K562 (cell line): ENCODE measurements at regions not wholly inside any gene's neighbourhood (a gene's known extent, or its start where the extent isn't known, plus 50 kb on each side); places are given as distances from the start of the nearest gene placed in this dataset.

Experiments
- DPF2 ChIP-seq: fragments of 450-650 bp; IDR thresholded peaks from 2 replicates; pipeline ENCODE4 v1.6.1; 2016
- EGR1 ChIP-seq: fragments of 450-650 bp; conservative IDR thresholded peaks from 2 replicates; pipeline ENCODE4 v1.6.1; 2017; ENCODE audit warnings: mild to moderate bottlenecking
- ESRRA ChIP-seq: fragments of 450-650 bp; IDR thresholded peaks from 2 replicates; pipeline ENCODE4 v1.6.1; 2014; ENCODE audit warnings: low read depth, mild to moderate bottlenecking, moderate library complexity, borderline replicate concordance
- ETS2 ChIP-seq: IDR thresholded peaks from 2 replicates; pipeline ENCODE4 v1.6.1; 2016; ENCODE audit warnings: borderline replicate concordance, missing genetic modification characterization, mild to moderate bottlenecking, moderate library complexity, missing compliant biosample characterization; ENCODE audit not compliant: poor library complexity, severe bottlenecking
- FOSL1 ChIP-seq: fragments of 200-800 bp; sonication (Bioruptor generic); conservative IDR thresholded peaks from 2 replicates; pipeline ENCODE4 v1.6.1; 2016; ENCODE audit warnings: missing genetic modification characterization, missing compliant biosample characterization
- ILF3 ChIP-seq: fragments of 450-650 bp; IDR thresholded peaks from 2 replicates; pipeline ENCODE4 v1.6.1; 2018; ENCODE audit warnings: antibody characterized with exemption, mild to moderate bottlenecking, moderate library complexity, borderline replicate concordance
- MIER1 ChIP-seq: fragments of 450-650 bp; IDR thresholded peaks from 2 replicates; pipeline ENCODE4 v1.6.1; 2016; ENCODE audit warnings: antibody characterized with exemption, mild to moderate bottlenecking, low read depth
- MTA3 ChIP-seq: fragments of 450-650 bp; formaldehyde crosslinking; IDR thresholded peaks from 2 replicates; pipeline ENCODE4 v1.6.1; 2017; ENCODE audit warnings: mild to moderate bottlenecking, borderline replicate concordance
- NUFIP1 ChIP-seq: fragments of 450-650 bp; IDR thresholded peaks from 2 replicates; pipeline ENCODE4 v1.6.1; 2018; ENCODE audit not compliant: partially characterized antibody
- SIX5 ChIP-seq, 2 experiments: IDR thresholded peaks; 2 replicates each; pipeline ENCODE4 v1.6.1; 2011; ENCODE audit warnings: low read length in 2 of 2, borderline replicate concordance in 1 of 2, low read depth in 1 of 2, mild to moderate bottlenecking in 1 of 2, moderate library complexity in 1 of 2; ENCODE audit not compliant: insufficient read depth in 1 of 2
- ZBTB1 ChIP-seq: sonication (generic); formaldehyde crosslinking; IDR thresholded peaks from 2 replicates; pipeline ENCODE4 v1.8.1; 2023; ENCODE audit warnings: missing genetic modification reagents, low read depth, mild to moderate bottlenecking, borderline replicate concordance
- ZFP36 ChIP-seq: fragments of 150-350 bp; IDR thresholded peaks from 2 replicates; pipeline ENCODE4 v1.6.1; 2018; ENCODE audit warnings: low read length, low read depth; ENCODE audit not compliant: partially characterized antibody
- ZNF143 ChIP-seq: sonication (generic); formaldehyde crosslinking; IDR thresholded peaks from 2 replicates; pipeline ENCODE4 v1.9.0; 2022; ENCODE audit warnings: mild to moderate bottlenecking, missing genetic modification reagents
- ZNF165 ChIP-seq: fragments of 250-450 bp; sonication (Bioruptor Pico); IDR thresholded peaks from 2 replicates; pipeline ENCODE4 v1.4.0; 2020; ENCODE audit warnings: borderline replicate concordance
- ZNF197 ChIP-seq: fragments of 200-800 bp; sonication (Bioruptor generic); IDR thresholded peaks from 2 replicates; pipeline ENCODE4 v1.6.1; 2016; ENCODE audit warnings: low read depth, missing genetic modification characterization, missing compliant biosample characterization
- TF ChIP-seq, protein P1 (sequence below): fragments of 200-800 bp; sonication (Bioruptor generic); IDR thresholded peaks from 2 replicates; pipeline ENCODE4 v1.6.1; 2016; ENCODE audit warnings: missing genetic modification characterization, missing compliant biosample characterization
- TF ChIP-seq, protein P2 (sequence below): sonication (generic); formaldehyde crosslinking; IDR thresholded peaks from 2 replicates; pipeline ENCODE4 v1.4.0; 2020; ENCODE audit warnings: mild to moderate bottlenecking, missing genetic modification reagents
- TF ChIP-seq, protein P3 (sequence below), 3 experiments: fragments of 200-800 bp in 1 of 3; sonication (Bioruptor generic) in 1 of 3; sonication (generic) in 1 of 3; formaldehyde crosslinking in 1 of 3; IDR thresholded peaks; 2 replicates each; pipeline versions ENCODE4 v1.6.1 to v1.8.0; 2016 to 2022; ENCODE audit warnings: mild to moderate bottlenecking in 2 of 3, missing compliant biosample characterization in 2 of 3, missing genetic modification characterization in 2 of 3, missing genetic modification reagents in 1 of 3

DNA sequence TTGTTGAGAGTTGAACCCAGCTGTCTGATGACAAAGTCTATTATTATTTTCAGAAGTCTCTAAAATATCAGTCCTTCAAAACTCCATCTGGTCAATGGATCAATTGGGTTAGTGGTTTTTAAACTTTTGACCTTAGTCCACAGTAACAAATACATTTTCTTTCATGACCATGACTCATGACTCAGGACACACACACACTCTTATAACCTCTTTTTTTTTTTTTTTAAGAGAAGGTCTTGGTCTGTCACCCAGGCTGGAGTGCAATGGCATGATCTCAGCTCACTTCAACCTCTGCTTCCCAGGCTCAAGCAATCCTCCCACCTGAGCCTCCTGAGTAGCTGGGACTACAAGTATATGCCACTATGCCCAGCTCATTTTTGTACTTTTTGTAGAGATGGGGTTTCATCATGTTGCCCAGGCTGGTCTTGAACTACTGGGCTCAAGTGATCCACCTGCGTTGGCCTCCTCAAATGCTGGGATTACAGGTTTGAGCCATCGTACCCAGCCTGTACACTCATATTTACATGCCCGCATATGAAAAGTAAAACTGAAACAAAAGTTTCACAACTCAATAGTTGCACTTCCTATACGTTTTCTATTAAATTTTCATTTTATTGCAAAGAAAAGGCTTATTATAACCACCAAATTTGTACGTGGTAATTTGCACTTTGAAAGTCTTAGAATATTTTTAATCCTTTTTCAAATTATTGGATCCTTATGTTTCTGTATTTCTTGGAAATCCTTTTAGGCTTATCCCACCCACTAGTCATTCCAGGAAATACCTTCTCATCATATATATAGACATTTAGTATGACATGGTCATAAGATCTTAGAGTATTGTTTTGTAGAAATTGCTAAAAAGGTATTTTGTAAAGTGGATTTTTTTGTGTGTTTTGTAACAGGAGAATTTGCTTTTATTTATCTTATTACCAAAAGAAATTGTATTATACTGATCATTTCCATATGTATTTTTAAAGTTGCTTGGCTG, 199.0 kb downstream of the LPIN1 start (continued):
- TF ChIP-seq SIX5 (IDR thresholded peaks at IDR 0.05; ENCODE audit: borderline replicate concordance in 1 of 2, insufficient read depth in 1 of 2, low read depth in 1 of 2, low read length in 2 of 2) (no peak), ETS2 (tag) (no peak), MIER1 (no peak), DPF2 (peak; percentile 60), ZFP36 (no peak), ZNF197 (CRISPR knock-in tag) (0 out of 2 replicates have a peak, but pooled peaks have one; percentile 51), ZNF165 (0 out of 2 replicates have a peak, but pooled peaks have one; percentile 12), ZBTB1 (CRISPR knock-in tag) (no peak), ILF3 (no peak), NUFIP1 (no peak), MTA3 (no peak), EGR1 (0 out of 2 replicates have a peak, but pooled peaks have one; percentile 12), ESRRA (no peak), FOSL1 (tag) (peak; percentile 77), ZNF143 (CRISPR knock-in tag) (no peak)
- TF ChIP-seq, protein P1, sequence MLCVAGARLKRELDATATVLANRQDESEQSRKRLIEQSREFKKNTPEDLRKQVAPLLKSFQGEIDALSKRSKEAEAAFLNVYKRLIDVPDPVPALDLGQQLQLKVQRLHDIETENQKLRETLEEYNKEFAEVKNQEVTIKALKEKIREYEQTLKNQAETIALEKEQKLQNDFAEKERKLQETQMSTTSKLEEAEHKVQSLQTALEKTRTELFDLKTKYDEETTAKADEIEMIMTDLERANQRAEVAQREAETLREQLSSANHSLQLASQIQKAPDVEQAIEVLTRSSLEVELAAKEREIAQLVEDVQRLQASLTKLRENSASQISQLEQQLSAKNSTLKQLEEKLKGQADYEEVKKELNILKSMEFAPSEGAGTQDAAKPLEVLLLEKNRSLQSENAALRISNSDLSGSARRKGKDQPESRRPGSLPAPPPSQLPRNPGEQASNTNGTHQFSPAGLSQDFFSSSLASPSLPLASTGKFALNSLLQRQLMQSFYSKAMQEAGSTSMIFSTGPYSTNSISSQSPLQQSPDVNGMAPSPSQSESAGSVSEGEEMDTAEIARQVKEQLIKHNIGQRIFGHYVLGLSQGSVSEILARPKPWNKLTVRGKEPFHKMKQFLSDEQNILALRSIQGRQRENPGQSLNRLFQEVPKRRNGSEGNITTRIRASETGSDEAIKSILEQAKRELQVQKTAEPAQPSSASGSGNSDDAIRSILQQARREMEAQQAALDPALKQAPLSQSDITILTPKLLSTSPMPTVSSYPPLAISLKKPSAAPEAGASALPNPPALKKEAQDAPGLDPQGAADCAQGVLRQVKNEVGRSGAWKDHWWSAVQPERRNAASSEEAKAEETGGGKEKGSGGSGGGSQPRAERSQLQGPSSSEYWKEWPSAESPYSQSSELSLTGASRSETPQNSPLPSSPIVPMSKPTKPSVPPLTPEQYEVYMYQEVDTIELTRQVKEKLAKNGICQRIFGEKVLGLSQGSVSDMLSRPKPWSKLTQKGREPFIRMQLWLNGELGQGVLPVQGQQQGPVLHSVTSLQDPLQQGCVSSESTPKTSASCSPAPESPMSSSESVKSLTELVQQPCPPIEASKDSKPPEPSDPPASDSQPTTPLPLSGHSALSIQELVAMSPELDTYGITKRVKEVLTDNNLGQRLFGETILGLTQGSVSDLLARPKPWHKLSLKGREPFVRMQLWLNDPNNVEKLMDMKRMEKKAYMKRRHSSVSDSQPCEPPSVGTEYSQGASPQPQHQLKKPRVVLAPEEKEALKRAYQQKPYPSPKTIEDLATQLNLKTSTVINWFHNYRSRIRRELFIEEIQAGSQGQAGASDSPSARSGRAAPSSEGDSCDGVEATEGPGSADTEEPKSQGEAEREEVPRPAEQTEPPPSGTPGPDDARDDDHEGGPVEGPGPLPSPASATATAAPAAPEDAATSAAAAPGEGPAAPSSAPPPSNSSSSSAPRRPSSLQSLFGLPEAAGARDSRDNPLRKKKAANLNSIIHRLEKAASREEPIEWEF (CRISPR knock-in tag) = no peak
- TF ChIP-seq, protein P2, sequence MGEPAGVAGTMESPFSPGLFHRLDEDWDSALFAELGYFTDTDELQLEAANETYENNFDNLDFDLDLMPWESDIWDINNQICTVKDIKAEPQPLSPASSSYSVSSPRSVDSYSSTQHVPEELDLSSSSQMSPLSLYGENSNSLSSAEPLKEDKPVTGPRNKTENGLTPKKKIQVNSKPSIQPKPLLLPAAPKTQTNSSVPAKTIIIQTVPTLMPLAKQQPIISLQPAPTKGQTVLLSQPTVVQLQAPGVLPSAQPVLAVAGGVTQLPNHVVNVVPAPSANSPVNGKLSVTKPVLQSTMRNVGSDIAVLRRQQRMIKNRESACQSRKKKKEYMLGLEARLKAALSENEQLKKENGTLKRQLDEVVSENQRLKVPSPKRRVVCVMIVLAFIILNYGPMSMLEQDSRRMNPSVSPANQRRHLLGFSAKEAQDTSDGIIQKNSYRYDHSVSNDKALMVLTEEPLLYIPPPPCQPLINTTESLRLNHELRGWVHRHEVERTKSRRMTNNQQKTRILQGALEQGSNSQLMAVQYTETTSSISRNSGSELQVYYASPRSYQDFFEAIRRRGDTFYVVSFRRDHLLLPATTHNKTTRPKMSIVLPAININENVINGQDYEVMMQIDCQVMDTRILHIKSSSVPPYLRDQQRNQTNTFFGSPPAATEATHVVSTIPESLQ (CRISPR knock-in tag) = no peak
- TF ChIP-seq, protein P3, sequence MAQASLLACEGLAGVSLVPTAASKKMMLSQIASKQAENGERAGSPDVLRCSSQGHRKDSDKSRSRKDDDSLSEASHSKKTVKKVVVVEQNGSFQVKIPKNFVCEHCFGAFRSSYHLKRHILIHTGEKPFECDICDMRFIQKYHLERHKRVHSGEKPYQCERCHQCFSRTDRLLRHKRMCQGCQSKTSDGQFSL (CRISPR knock-in tag; IDR thresholded peaks at IDR 0.05) = no peak
- TF ChIP-seq, protein P3 (tag; IDR thresholded peaks at IDR 0.05) = no peak
